HepG2 (cell line): ENCODE measurements at regions not wholly inside any gene's neighbourhood (a gene's known extent, or its start where the extent isn't known, plus 50 kb on each side); places are given as distances from the start of the nearest gene placed in this dataset.
A peak's percentile ranks its signal among the peaks of the same experiment; 100 is the strongest.

ENCODE experiments used
- HBP1 ChIP-seq: IDR thresholded peaks from 2 replicates; pipeline ENCODE4 v1.6.1; 2016; ENCODE audit warnings: low read depth, control low read depth
- IKZF5 ChIP-seq: IDR thresholded peaks from 2 replicates; pipeline ENCODE4 v1.6.1; 2018; ENCODE audit warnings: missing genetic modification reagents, mild to moderate bottlenecking, missing compliant biosample characterization
- MAFG ChIP-seq: sonication (generic); formaldehyde crosslinking; IDR thresholded peaks from 2 replicates; pipeline ENCODE4 v1.5.1; 2020; ENCODE audit warnings: mild to moderate bottlenecking, missing genetic modification reagents
- MAX ChIP-seq: IDR thresholded peaks from 2 replicates; pipeline ENCODE4 v1.6.1; 2012; ENCODE audit warnings: inconsistent platforms
- NFYB ChIP-seq: sonication (generic); formaldehyde crosslinking; IDR thresholded peaks from 2 replicates; pipeline ENCODE4 v1.4.0; 2020; ENCODE audit warnings: missing genetic modification reagents
- POGZ ChIP-seq: sonication (generic); formaldehyde crosslinking; IDR thresholded peaks from 2 replicates; pipeline ENCODE4 v1.4.0; 2020; ENCODE audit warnings: mild to moderate bottlenecking, missing genetic modification reagents
- RARG ChIP-seq: sonication (generic); formaldehyde crosslinking; IDR thresholded peaks from 2 replicates; pipeline ENCODE4 v1.4.0; 2020; ENCODE audit warnings: low read depth, mild to moderate bottlenecking, missing genetic modification reagents
- RBM39 ChIP-seq: fragments of 200-400 bp; formaldehyde crosslinking; IDR thresholded peaks from one replicate; pipeline ENCODE4 v1.6.1; 2018; ENCODE audit warnings: antibody characterized with exemption, mild to moderate bottlenecking, low read depth, low read length; ENCODE audit not compliant: poor library complexity, severe bottlenecking
- RFX3 ChIP-seq: IDR thresholded peaks from 2 replicates; pipeline ENCODE4 v1.6.1; 2016; ENCODE audit warnings: missing biosample characterization, missing genetic modification reagents
- TBP ChIP-seq: sonication (generic); formaldehyde crosslinking; IDR thresholded peaks from 2 replicates; pipeline ENCODE4 v1.5.0; 2020; ENCODE audit warnings: missing genetic modification reagents
- TCF12 ChIP-seq, 2 experiments: fragments of 450-650 bp in 1 of 2; sonication (generic) in 1 of 2; formaldehyde crosslinking in 1 of 2; IDR thresholded peaks; 2 replicates each; pipeline versions ENCODE4 v1.6.1 to v1.8.0; 2017 to 2022; ENCODE audit warnings: antibody characterized with exemption in 1 of 2, mild to moderate bottlenecking in 1 of 2, missing genetic modification reagents in 1 of 2, moderate library complexity in 1 of 2
- TGIF2 ChIP-seq: IDR thresholded peaks from 2 replicates; pipeline ENCODE4 v1.6.1; 2016; ENCODE audit warnings: control low read depth, missing compliant biosample characterization
- UBTF ChIP-seq: sonication (generic); formaldehyde crosslinking; IDR thresholded peaks from 2 replicates; pipeline ENCODE4 v1.4.0; 2020; ENCODE audit warnings: mild to moderate bottlenecking, missing genetic modification reagents
- ZBTB49 ChIP-seq: sonication (generic); formaldehyde crosslinking; IDR thresholded peaks from 2 replicates; pipeline ENCODE4 v1.4.0; 2020; ENCODE audit warnings: missing genetic modification reagents, borderline replicate concordance
- ZNF484 ChIP-seq: sonication (generic); formaldehyde crosslinking; IDR thresholded peaks from 2 replicates; pipeline ENCODE4 v1.5.1; 2020; ENCODE audit warnings: mild to moderate bottlenecking, low read depth, missing genetic modification reagents, borderline replicate concordance
- ZNF644 ChIP-seq: IDR thresholded peaks from 2 replicates; pipeline ENCODE4 v1.6.1; 2016; ENCODE audit warnings: low read depth
- ZSCAN30 ChIP-seq: sonication (generic); formaldehyde crosslinking; IDR thresholded peaks from 2 replicates; pipeline ENCODE4 v1.5.0; 2020; ENCODE audit warnings: mild to moderate bottlenecking, missing genetic modification reagents

- TF ChIP-seq ZBTB49 (CRISPR knock-in tag) (0 out of 2 replicates have a peak, but pooled peaks have one; percentile 28), NFYB (no peak), MAFG (CRISPR knock-in tag) (no peak), UBTF (CRISPR knock-in tag) (no peak), MAX (no peak), RFX3 (no peak), TGIF2 (CRISPR knock-in tag) (peak; percentile 77; the same call in 1 of the 2 replicates), ZNF644 (CRISPR knock-in tag) (0 out of 2 replicates have a peak, but pooled peaks have one; percentile 57), IKZF5 (no peak), RBM39 (no peak), ZNF484 (CRISPR knock-in tag) (no peak), ZSCAN30 (CRISPR knock-in tag) (no peak), TCF12 (IDR thresholded peaks at IDR 0.05) (no peak), TCF12 (CRISPR knock-in tag; IDR thresholded peaks at IDR 0.05) (no peak), TBP (CRISPR knock-in tag) (no peak), HBP1 (0 out of 2 replicates have a peak, but pooled peaks have one; percentile 50), RARG (CRISPR knock-in tag) (no peak), POGZ (CRISPR knock-in tag) (no peak)
Observed at GRCh38 chr2:16546128-16546754, 119.4 kb downstream of the CYRIA start (continued).
